Astrocyte (in vitro differentiated cells and primary cell): ENCODE measurements at regions not wholly inside any gene's neighbourhood (a gene's known extent, or its start where the extent isn't known, plus 50 kb on each side); places are given as distances from the start of the nearest gene placed in this dataset.
A peak's percentile ranks its signal among the peaks of the same experiment; 100 is the strongest.

ENCODE experiments used
- DNase-seq: peaks from one replicate; pipeline ENCODE4 v3.0.0-alpha.2; 2010; ENCODE audit warnings: low read depth
- FAIRE-seq: peaks from 2 replicates; lab custom pipeline; 2011; peaks lifted over from hg19 to GRCh38; lab: Jason Lieb, UNC
- H2AFZ ChIP-seq: 2 replicates; pipeline ENCODE4 v1.6.0; 2012; ENCODE audit warnings: low read depth, low read length, inconsistent platforms
- H3K27ac ChIP-seq: 2 replicates; pipeline ENCODE4 v1.5.1; 2011; ENCODE audit warnings: low read depth, low read length, inconsistent platforms
- H3K27me3 ChIP-seq: 2 replicates; pipeline ENCODE4 v1.6.0; 2011; ENCODE audit warnings: low read length, inconsistent platforms; ENCODE audit not compliant: insufficient read depth
- H3K36me3 ChIP-seq: 2 replicates; pipeline ENCODE4 v1.5.1; 2011; ENCODE audit warnings: low read length, inconsistent platforms; ENCODE audit not compliant: insufficient read depth
- H3K4me1 ChIP-seq: 2 replicates; pipeline ENCODE4 v1.5.1; 2011; ENCODE audit warnings: low read length, inconsistent platforms; ENCODE audit not compliant: insufficient read depth
- H3K4me2 ChIP-seq: 2 replicates; pipeline ENCODE4 v1.6.0; 2012; ENCODE audit warnings: low read length, inconsistent platforms
- H3K4me3 ChIP-seq: 2 replicates; pipeline ENCODE4 v1.5.1; 2011; ENCODE audit warnings: low read depth, mild to moderate bottlenecking, low read length, inconsistent platforms; ENCODE audit not compliant: insufficient read depth
- H3K79me2 ChIP-seq: 2 replicates; pipeline ENCODE4 v1.6.0; 2012; ENCODE audit warnings: mild to moderate bottlenecking, low read length, inconsistent platforms; ENCODE audit not compliant: insufficient read depth
- H3K9ac ChIP-seq: 2 replicates; pipeline ENCODE4 v1.6.0; 2012; ENCODE audit warnings: mild to moderate bottlenecking, low read length, inconsistent platforms
- H3K9me3 ChIP-seq: 2 replicates; pipeline ENCODE4 v1.5.1; 2012; ENCODE audit warnings: low read depth, mild to moderate bottlenecking, low read length, inconsistent platforms; ENCODE audit not compliant: insufficient read depth
- H4K20me1 ChIP-seq: 2 replicates; pipeline ENCODE4 v1.6.0; 2012; ENCODE audit warnings: low read length, inconsistent platforms; ENCODE audit not compliant: insufficient read depth
- H3K27ac Mint-ChIP-seq: one replicate; pipeline ENCODE4 v1.8.0; 2021; ENCODE audit warnings: mild to moderate bottlenecking, mixed read lengths; ENCODE audit not compliant: unreplicated experiment
- H3K27me3 Mint-ChIP-seq: one replicate; pipeline ENCODE4 v1.8.0; 2021; ENCODE audit warnings: low read depth, mixed read lengths; ENCODE audit not compliant: unreplicated experiment
- H3K36me3 Mint-ChIP-seq: one replicate; pipeline ENCODE4 v1.8.0; 2021; ENCODE audit warnings: low read depth, mixed read lengths; ENCODE audit not compliant: unreplicated experiment
- H3K4me1 Mint-ChIP-seq: one replicate; pipeline ENCODE4 v1.8.0; 2021; ENCODE audit warnings: low read depth, mixed read lengths; ENCODE audit not compliant: unreplicated experiment
- H3K4me3 Mint-ChIP-seq: one replicate; pipeline ENCODE4 v1.8.0; 2021; ENCODE audit warnings: mild to moderate bottlenecking, moderate library complexity, mixed read lengths; ENCODE audit not compliant: unreplicated experiment
- H3K9me3 Mint-ChIP-seq: one replicate; pipeline ENCODE4 v1.8.0; 2021; ENCODE audit warnings: mild to moderate bottlenecking, mixed read lengths; ENCODE audit not compliant: unreplicated experiment
- EZH2 ChIP-seq: IDR thresholded peaks from 2 replicates; pipeline ENCODE4 v1.6.1; 2012; ENCODE audit warnings: mild to moderate bottlenecking, low read length, inconsistent platforms; ENCODE audit not compliant: insufficient read depth
- TF ChIP-seq, protein P1 (sequence below): IDR thresholded peaks from 2 replicates; pipeline ENCODE4 v1.5.1; 2011; ENCODE audit warnings: low read depth, mild to moderate bottlenecking, inconsistent platforms, low read length, moderate library complexity; ENCODE audit not compliant: insufficient read depth

DNA sequence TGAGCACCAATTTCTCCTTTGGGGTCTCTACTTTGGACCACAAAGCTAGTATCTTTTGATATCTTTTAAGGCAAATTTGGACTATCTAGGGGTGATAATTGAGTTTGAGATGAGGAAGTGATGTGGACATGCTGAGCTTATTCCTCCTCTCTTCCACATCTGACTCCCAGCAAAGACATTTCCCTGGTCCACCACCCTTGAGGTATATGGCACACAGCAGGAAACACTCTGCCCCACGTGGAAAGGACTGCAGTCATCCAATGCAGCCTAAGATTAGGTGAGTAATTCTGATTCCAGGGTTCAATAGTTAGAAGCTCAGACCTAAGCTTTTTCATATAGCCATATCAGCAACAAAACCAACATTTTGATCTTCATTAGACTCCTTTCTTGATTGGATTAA lies 290.1 kb upstream of the CHAC2 start:
- H3K9me3 ChIP-seq, result no peaks in the 10 kb centered on the region
- H2AFZ ChIP-seq, result no peak overlapping the region
- no peak overlapping the region for H3K4me2 ChIP-seq
- no peak for FAIRE-seq
- DNase-seq, result no peak
- Mint-ChIP-seq H3K36me3 (no peaks in the 10 kb centered on the region), H3K4me1 (peaks cover 6% of the 10 kb centered on the region), H3K27me3 (no peaks in the 10 kb centered on the region), H3K9me3 (no peaks in the 10 kb centered on the region), H3K27ac (no peak overlapping the region), H3K4me3 (no peak overlapping the region)
- H3K27ac ChIP-seq, result no peak overlapping the region
- TF ChIP-seq EZH2, result no peak
- TF ChIP-seq, protein P1, sequence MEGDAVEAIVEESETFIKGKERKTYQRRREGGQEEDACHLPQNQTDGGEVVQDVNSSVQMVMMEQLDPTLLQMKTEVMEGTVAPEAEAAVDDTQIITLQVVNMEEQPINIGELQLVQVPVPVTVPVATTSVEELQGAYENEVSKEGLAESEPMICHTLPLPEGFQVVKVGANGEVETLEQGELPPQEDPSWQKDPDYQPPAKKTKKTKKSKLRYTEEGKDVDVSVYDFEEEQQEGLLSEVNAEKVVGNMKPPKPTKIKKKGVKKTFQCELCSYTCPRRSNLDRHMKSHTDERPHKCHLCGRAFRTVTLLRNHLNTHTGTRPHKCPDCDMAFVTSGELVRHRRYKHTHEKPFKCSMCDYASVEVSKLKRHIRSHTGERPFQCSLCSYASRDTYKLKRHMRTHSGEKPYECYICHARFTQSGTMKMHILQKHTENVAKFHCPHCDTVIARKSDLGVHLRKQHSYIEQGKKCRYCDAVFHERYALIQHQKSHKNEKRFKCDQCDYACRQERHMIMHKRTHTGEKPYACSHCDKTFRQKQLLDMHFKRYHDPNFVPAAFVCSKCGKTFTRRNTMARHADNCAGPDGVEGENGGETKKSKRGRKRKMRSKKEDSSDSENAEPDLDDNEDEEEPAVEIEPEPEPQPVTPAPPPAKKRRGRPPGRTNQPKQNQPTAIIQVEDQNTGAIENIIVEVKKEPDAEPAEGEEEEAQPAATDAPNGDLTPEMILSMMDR, result no peak
- H3K36me3 ChIP-seq, result no peaks in the 10 kb centered on the region
- no peak overlapping the region for H3K9ac ChIP-seq
- no peak overlapping the region for H3K4me3 ChIP-seq
- no peaks in the 10 kb centered on the region for H3K27me3 ChIP-seq
- H3K79me2 ChIP-seq, result no peaks in the 10 kb centered on the region
- H3K4me1 ChIP-seq, result peaks cover 3% of the 10 kb centered on the region
- H4K20me1 ChIP-seq, result no peaks in the 10 kb centered on the region

DNA sequence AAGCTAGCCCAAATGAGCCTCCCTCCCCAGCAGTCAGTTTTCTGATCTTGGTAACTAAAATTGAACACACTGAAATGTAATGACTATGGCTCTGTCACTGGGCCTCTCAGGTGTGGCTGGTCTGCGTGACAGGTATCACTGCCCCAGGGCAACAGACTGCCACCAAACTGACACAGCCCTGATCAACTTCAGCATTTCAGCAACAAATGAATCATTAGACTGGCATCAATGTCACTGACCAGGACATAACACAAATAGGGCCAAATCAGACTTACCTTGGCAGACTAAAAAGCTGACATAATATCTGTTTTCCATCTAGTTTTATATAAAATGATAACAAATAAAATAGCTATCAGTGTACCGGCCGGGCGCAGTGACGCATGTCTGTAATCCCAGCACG lies 290.8 kb upstream of the CHAC2 start:
- Histone ChIP-seq H4K20me1 (no peaks in the 10 kb centered on the region), H3K4me1 (peaks cover 3% of the 10 kb centered on the region), H3K27me3 (no peaks in the 10 kb centered on the region), H3K79me2 (no peaks in the 10 kb centered on the region), H3K9ac (no peak overlapping the region), H3K9me3 (no peaks in the 10 kb centered on the region), H3K4me2 (no peak overlapping the region), H3K4me3 (no peak overlapping the region), H3K36me3 (no peaks in the 10 kb centered on the region), H2AFZ (no peak overlapping the region), H3K27ac (no peak overlapping the region)
- no peaks in the 10 kb centered on the region for H3K36me3 Mint-ChIP-seq
- no peaks in the 10 kb centered on the region for H3K27me3 Mint-ChIP-seq
- no peak overlapping the region for H3K4me3 Mint-ChIP-seq
- FAIRE-seq, result no peak
- H3K27ac Mint-ChIP-seq, result no peak overlapping the region
- no peaks in the 10 kb centered on the region for H3K9me3 Mint-ChIP-seq
- TF ChIP-seq, protein P1, result no peak
- TF ChIP-seq EZH2, result no peak
- H3K4me1 Mint-ChIP-seq, result peaks cover 6% of the 10 kb centered on the region
- no peak for DNase-seq

DNA sequence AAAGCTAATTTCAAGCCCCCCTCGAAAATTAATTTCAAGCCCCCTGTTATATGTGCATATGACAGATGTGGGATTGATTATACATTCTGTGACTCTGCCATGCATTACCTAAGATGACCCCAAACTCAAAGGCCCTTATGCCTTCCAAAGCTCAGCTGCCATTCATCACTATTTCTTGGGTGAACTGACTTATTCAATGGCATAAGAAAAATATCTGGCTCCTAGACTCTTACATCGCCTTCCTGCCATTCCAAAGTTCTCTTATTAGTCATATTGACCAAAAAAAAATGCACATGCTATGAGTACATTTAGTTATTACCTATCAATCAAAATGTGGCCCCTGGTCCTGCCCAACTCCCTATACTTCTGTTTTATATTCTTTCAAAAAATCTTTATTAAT lies 291.8 kb upstream of the CHAC2 start:
- Histone ChIP-seq H3K79me2 (no peaks in the 10 kb centered on the region), H3K4me1 (peaks cover 3% of the 10 kb centered on the region), H3K36me3 (no peaks in the 10 kb centered on the region), H3K4me2 (peak overlapping the region; percentile 26), H3K9ac (no peak overlapping the region), H3K27me3 (no peaks in the 10 kb centered on the region), H4K20me1 (no peaks in the 10 kb centered on the region), H3K27ac (no peak overlapping the region), H3K4me3 (no peak overlapping the region), H3K9me3 (no peaks in the 10 kb centered on the region), H2AFZ (no peak overlapping the region)
- Mint-ChIP-seq H3K36me3 (no peaks in the 10 kb centered on the region), H3K4me1 (peaks cover 6% of the 10 kb centered on the region), H3K27ac (no peak overlapping the region), H3K9me3 (no peaks in the 10 kb centered on the region), H3K27me3 (no peaks in the 10 kb centered on the region), H3K4me3 (no peak overlapping the region)
- TF ChIP-seq, protein P1, result no peak
- TF ChIP-seq EZH2, result no peak
- FAIRE-seq, result no peak
- DNase-seq, result no peak
